HEK293T (cell line): ENCODE measurements at regions not wholly inside any gene's neighbourhood (a gene's known extent, or its start where the extent isn't known, plus 50 kb on each side); places are given as distances from the start of the nearest gene placed in this dataset.

Source experiments
- BHLHE40 ChIP-seq: fragments of 450-650 bp; IDR thresholded peaks from 2 replicates; pipeline ENCODE4 v1.6.1; 2016; ENCODE audit warnings: mild to moderate bottlenecking, moderate library complexity, borderline replicate concordance
- FOXA1 ChIP-seq: fragments of 450-650 bp; IDR thresholded peaks from 2 replicates; pipeline ENCODE4 v1.6.1; 2016; ENCODE audit warnings: mild to moderate bottlenecking
- FOXM1 ChIP-seq: fragments of 450-650 bp; IDR thresholded peaks from 2 replicates; pipeline ENCODE4 v1.6.1; 2017; ENCODE audit warnings: mild to moderate bottlenecking, borderline replicate concordance
- HDGF ChIP-seq: fragments of 450-650 bp; IDR thresholded peaks from 2 replicates; pipeline ENCODE4 v1.6.1; 2017; ENCODE audit warnings: antibody characterized with exemption, borderline replicate concordance
- LEF1 ChIP-seq: fragments of 450-650 bp; IDR thresholded peaks from 2 replicates; pipeline ENCODE4 v1.6.1; 2017; ENCODE audit warnings: mild to moderate bottlenecking, borderline replicate concordance
- NFRKB ChIP-seq: fragments of 450-650 bp; IDR thresholded peaks from 2 replicates; pipeline ENCODE4 v1.6.1; 2016; ENCODE audit warnings: mild to moderate bottlenecking, moderate library complexity
- SP1 ChIP-seq: fragments of 450-650 bp; IDR thresholded peaks from 2 replicates; pipeline ENCODE4 v1.6.1; 2017
- TARDBP ChIP-seq: fragments of 450-650 bp; IDR thresholded peaks from 2 replicates; pipeline ENCODE4 v1.6.1; 2016

DNA sequence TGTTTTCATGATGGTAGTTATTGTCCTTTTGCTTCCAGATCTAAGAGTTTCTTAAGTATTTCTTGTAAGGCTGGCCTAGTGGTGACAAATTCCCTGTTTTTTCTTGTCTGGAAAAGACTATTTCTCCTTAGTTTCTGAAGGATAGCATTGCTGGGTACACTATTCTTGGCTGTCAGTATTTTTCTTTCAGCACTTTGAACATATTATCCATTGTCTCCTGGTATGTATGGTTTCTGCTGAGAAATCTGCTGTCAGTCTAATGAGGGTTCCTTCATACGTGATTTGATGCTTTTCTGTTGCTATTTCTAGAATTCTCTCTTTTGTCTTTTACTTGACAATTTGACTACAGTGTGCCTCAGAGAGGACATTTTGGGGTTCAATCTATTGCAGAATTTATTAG, 134.3 kb downstream of the CGGBP1 start:
- TF ChIP-seq FOXA1 (no peak), LEF1 (no peak), FOXM1 (no peak), BHLHE40 (no peak), HDGF (no peak), TARDBP (no peak), SP1 (no peak), NFRKB (no peak)
